Breast epithelium (tissue), 3 donors: ENCODE measurements at regions not wholly inside any gene's neighbourhood (a gene's known extent, or its start where the extent isn't known, plus 50 kb on each side); places are given as distances from the start of the nearest gene placed in this dataset.
"Not testable (repeated sequence)": the region's sequence is repeated elsewhere in the genome, so short reads cannot be mapped to it uniquely, and the experiment has no call there.

Experiments used
- CTCF ChIP-seq, 3 donors: fragments of 450-650 bp; IDR thresholded peaks; one replicate each; pipeline ENCODE4 v1.5.1; 2016 to 2017; ENCODE audit warnings: antibody characterized with exemption in 3 of 3, mild to moderate bottlenecking in 3 of 3, moderate library complexity in 3 of 3
- POLR2A ChIP-seq: fragments of 450-650 bp; IDR thresholded peaks from one replicate; pipeline ENCODE4 v1.6.1; 2016; ENCODE audit warnings: antibody characterized with exemption, mild to moderate bottlenecking, moderate library complexity
- POLR2AphosphoS5 ChIP-seq, 3 donors: sonication (generic); formaldehyde crosslinking; IDR thresholded peaks; one replicate each; pipeline ENCODE4 v1.6.1; 2017; ENCODE audit warnings: antibody characterized with exemption in 3 of 3

GRCh38 chr2:64747690-64748091, 94.0 kb upstream of the SERTAD2 start:
- not testable (repeated sequence) for TF ChIP-seq CTCF (IDR thresholded peaks at IDR 0.05); POLR2AphosphoS5 (IDR thresholded peaks at IDR 0.05); POLR2A
